NCI-H510A (cell line): ENCODE measurements at regions not wholly inside any gene's neighbourhood (a gene's known extent, or its start where the extent isn't known, plus 50 kb on each side); places are given as distances from the start of the nearest gene placed in this dataset.

Experiments used
- DNase-seq: peaks from one replicate; lab custom pipeline; 2025; lab: John Stamatoyannopoulos, UW

DNA sequence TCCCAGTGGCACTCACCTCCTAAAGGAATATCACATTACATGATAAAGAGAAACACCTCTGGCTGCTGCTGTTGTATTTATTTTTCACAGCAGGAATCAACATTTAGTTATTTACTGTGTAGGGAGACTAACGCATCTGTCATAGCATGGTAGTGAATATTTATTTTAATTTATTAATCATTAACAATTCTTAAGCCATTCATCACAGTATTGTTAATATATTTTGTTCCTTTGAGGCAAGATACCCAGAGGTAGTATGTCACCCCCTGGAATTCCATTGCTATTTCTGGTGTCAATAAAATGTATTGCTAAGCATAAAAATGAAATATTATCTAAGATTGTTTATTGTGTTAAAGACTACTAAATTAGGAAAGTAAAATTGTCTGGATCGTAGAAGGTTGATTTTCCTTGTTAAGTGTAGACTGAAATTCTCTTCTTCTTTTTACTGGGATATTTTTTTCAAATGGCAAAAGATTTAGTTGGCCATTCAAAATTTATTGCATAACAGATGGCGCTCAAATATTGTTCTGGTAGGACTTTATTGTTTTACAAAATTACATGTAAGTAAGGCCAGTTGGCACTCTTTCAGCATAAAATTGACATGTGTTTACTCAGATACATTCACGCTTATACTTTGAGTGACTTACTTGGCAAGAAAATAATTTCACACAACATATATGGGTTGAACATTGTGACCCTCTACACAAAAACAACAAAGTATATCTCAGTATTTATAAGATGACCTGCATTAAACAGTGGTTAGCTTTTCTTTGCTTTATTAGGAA is 1358.7 kb upstream of the SORCS1 start:
- no peak for DNase-seq

- no peak for DNase-seq
These were observed 1357.5 kb upstream of the SORCS1 start for GRCh38 chr10:108521827-108522492.

GRCh38 chr10:108515821-108516220 is 1351.3 kb upstream of the SORCS1 start:
- DNase-seq, result no peak

DNA sequence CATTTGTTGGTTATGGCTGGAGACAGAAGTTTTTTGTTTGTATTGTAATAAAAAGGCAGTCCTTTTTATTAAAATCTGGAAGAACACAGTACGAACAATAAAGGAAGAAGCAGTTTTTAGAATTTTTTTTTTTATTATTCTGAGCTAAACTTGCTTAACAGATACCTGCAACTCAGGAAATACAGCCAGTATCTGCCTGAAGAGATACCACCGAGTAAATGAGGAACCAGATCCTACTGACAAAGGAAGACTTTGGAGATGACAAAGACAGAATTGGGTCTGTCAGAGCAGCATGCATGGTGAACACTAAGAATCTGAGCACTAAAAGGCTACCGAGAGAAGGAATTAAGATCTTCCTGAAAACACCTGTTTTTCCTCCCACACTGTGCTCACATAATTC is 1335.9 kb upstream of the SORCS1 start:
- no peak for DNase-seq

- DNase-seq, result no peak
These were observed 1331.6 kb upstream of the SORCS1 start for GRCh38 chr10:108496106-108496505.

DNA sequence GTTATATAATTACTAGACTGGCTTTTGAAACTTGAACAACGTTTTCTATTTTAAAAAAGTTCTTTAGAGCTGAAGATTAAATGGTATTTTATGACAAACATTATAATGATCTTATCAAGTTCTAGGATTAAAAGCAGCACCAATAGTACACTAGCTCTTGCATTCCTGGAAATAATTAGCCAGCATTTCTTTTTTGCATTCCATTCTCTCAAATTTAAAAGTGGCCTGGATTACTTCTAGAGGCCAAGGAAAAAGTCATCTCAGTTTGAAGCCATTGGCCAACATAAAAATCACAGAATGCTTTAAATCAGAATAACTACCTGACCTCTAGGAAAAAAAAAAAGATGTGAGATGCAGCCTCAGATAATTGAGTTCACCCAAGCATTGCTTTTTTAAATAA is 1326.4 kb upstream of the SORCS1 start:
- DNase-seq, result no peak

GRCh38 chr10:108471420-108471819 is 1306.9 kb upstream of the SORCS1 start:
- DNase-seq, result no peak

DNA sequence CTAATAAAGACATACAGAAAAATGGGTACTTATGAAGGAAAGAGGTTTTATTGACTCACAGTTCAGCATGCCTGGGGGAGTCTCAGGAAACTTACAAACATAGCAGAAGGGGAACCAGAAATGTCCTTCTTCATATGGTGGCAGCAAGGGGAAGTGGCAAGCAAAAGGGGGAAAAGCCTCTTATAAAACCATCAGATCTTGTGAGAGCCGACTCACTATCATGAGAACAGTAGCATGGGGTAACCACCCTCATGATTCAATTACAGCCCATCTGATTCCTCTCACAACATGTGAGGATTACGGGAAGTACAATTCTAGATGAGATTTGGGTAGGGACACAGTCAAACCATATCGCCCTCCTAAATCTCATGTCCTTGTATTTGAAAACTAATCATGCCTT is 1305.4 kb upstream of the SORCS1 start:
- no peak for DNase-seq

DNA sequence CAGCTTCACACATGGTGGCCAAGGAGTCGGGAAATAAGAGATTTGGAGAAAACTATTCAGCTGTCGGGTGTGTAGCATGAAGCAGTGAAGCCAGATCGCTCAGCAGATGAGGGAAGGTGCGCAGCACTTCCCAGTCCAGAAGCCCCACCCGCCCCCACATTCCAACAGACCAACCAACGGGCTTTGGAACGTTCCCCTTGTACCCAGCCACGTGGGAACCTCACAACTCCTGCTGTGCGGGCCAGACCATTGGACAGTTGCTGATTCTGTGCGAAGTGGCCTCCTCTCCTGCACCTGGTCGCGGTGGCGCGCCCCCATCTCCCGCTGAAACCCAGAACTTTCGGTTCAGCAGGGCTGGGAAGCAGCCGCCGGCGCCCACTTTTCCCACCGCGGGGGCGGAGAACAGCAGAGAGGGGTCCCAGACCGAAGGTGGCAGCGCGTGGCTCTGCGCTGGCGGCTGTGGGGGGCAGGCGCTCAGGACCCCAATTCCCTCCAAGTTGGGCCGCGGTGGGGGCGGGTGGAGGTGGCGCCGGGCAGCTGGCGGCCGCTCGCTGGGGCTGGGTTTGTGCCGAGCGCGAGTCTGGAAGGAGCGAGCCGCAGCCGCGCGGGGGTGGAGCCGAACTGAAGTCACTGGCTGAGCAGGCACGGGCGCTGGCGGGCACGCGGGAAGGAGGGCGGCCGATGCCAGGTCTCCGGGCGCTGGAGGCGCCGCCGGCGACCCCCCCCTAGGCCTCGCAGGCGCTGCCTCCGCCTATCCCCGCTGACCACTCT is 1301.5 kb upstream of the SORCS1 start:
- DNase-seq, result no peak

DNA sequence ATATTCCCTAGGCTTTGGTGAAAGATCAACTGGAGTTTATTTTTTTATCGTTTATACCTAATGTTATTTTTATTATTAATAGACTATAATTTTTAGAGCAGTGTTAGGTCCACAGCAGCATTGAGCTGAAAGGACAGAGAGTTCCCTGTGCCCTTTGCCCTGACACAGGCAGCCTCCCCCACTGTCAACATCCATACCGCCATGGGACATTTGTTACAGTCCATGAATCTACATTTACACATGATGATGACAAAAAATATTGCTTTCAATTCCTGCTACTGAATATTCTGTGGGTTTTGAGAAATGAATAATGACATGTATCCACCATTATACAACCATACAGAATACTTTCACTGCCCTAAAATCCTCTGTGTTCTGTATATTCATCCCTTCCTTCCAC is 1297.5 kb upstream of the SORCS1 start:
- DNase-seq, result no peak

DNA sequence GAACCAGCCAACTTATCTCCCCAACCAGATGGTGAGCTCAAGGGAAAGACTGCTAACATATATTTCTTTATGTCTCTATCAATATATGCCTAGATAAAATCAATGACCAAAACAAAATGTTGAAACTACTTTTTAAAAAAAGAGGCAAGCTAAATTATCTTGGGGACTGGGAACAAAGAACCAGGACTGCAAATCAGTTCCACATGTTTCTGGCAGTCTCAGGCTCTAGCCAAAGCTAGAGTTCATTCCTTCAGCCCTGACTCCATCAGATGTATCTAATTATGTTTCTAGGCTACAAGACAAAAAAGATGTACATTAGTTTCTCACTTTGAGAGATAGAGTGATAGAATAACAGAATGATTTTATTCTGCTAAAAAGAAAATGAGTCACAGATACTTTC is 1290.3 kb upstream of the SORCS1 start:
- DNase-seq, result no peak

GRCh38 chr10:108454224-108454623 is 1289.7 kb upstream of the SORCS1 start:
- DNase-seq, result no peak

- no peak for DNase-seq
These were observed 1288.7 kb upstream of the SORCS1 start for GRCh38 chr10:108453166-108453565.

DNA sequence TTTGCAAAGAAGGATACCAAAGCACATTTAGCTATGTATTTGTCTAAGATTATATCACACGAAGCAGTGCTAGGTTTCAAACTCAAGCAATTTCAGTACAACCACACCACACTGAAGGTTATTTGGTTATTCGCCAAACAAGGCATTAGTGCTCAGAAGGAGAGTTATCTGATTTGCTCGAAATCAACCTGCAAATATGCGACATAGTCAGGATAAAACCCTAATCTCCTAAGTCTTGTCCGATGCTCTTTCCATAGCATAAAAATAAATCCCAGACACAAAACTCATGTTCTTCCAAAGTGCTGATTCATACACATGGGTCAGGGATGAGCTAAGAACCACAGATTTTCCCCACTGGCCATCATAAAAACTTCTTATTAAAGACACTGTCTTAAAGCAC is 1288.0 kb upstream of the SORCS1 start:
- DNase-seq, result no peak

DNA sequence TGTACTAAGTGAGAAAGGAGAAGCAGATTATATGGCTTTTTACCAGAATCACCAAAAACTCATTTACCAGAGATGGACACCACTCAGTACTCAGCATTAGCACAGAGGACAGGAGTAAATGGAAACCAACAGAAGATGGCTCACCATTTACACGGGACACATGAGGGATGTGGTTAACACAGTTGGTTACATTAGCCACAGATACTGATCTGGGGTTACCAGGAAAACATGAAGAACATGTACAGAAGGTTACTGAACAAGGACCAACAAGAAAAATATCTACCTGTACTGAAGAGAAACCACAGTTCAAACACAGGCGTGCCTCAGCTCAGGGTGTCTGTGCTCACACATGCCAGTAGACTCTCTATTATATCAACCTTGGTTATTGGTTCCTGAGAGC is 1285.8 kb upstream of the SORCS1 start:
- no peak for DNase-seq

GRCh38 chr10:108445746-108446145 is 1281.2 kb upstream of the SORCS1 start:
- no peak for DNase-seq

DNA sequence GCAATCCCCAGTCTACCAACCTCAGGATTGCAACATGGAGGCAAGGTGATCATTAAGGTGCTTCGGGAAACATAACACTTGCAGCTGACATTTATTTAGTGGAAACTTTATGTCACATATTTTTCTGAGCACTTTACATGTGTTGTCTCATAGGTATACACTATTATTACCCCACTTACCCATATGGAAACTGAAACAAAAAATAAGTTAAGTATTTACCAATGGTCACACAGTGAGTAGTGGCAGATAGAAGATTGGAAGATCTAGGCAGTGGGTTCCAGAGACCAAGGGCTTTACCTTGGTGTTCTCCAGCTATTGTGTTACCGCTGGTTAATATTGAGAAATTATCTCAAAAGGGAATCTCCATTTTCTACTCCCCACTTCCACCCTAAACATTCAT is 1279.1 kb upstream of the SORCS1 start:
- no peak for DNase-seq

GRCh38 chr10:108439397-108439796 is 1274.9 kb upstream of the SORCS1 start:
- DNase-seq, result no peak

DNA sequence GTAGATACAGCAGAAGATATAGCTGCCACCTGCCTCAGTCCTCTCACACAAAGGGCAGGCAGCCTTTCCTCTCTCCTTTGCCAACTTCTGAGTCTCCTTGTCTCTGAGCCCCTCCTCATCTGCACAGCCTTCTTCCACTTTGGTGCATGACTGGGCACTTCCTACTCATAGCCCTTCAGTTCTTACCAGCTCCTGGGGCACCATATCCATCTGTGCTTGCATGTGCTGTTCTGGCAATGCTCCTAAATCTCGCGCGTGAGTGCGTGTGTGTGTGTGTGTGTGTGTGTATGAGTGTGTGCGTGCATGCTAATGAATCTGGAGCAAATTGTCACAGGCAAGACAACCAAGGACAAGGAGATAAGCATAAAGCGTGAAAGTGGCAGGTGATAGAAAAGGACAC is 1271.6 kb upstream of the SORCS1 start:
- DNase-seq, result no peak

GRCh38 chr10:108434559-108435252 is 1270.2 kb upstream of the SORCS1 start:
- no peak for DNase-seq

- no peak for DNase-seq
These were observed 1262.6 kb upstream of the SORCS1 start for GRCh38 chr10:108427146-108427545.

- DNase-seq, result no peak
These were observed 1260.9 kb upstream of the SORCS1 start for GRCh38 chr10:108425283-108425964.
